HCEC 1CT (cell line): ENCODE measurements at regions not wholly inside any gene's neighbourhood (a gene's known extent, or its start where the extent isn't known, plus 50 kb on each side); places are given as distances from the start of the nearest gene placed in this dataset.
A peak's percentile ranks its signal among the peaks of the same experiment; 100 is the strongest.
"Not testable (repeated sequence)": the region's sequence is repeated elsewhere in the genome, so short reads cannot be mapped to it uniquely, and the experiment has no call there.

Experiments used
- DNase-seq: peaks from one replicate; pipeline ENCODE4 v3.0.0-alpha.2; 2017

DNA sequence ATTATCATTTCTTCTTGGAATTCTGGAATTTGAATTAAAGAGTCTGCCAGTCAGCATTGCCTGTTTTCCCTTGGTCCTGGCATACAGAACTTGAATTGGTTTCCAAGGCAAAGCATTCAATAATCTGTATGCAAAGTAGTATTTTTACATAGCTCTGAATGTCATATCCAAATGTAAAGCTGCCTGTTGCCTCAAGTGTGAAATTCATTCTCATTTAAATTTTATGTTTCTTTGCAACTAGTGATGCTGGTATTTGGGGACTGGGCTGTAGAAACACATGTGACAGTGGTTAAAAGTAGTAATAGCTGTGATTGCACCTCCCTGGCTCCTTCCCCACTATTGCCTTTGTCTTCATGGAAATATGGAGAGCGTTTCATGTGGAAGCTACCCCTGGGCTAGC lies 743.9 kb upstream of the GOLIM4 start:
- DNase-seq, result no peak

DNA sequence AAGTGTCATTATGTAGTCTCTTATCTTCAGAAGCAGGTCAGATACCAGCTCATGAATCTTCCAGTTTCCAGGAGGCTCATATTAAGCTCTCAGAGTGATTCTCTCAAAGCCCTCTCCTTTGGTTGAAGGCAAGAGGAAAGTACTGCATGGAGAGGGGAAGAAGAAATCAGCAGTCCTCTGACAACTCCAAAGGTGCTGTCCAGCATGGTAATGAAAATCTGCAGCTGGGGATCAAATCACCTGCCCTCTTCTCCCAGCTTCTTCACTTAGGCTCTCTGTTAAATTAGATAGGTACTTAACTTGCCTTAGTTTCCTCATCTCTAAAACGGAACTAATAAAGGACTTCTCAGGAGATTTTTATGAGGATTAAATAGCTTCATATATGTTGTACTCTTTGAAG lies 738.8 kb upstream of the GOLIM4 start:
- no peak for DNase-seq

DNA sequence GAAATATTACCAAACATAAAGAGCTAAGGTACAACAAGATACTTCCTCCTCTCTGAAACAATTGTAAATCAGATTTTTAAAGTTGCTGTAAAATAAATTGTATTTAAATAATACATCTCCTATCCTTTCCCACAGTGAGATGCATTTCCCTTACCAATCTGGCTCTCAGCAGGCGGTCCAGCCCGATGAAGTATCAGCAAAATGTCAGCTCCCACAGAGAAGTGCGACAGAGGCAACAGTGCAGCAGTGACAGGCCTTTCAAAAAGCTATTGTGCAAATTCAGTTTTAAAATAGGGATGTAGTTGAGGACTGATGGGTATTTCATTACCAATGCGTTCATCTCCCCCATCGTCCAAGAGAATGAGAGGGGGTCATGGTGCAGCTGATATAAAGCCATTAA lies 733.2 kb upstream of the GOLIM4 start:
- DNase-seq, result no peak

GRCh38 chr3:168828536-168828935 lies 732.8 kb upstream of the GOLIM4 start:
- no peak for DNase-seq

- no peak for DNase-seq
Observed at GRCh38 chr3:168828014-168828413, 732.3 kb upstream of the GOLIM4 start.

DNA sequence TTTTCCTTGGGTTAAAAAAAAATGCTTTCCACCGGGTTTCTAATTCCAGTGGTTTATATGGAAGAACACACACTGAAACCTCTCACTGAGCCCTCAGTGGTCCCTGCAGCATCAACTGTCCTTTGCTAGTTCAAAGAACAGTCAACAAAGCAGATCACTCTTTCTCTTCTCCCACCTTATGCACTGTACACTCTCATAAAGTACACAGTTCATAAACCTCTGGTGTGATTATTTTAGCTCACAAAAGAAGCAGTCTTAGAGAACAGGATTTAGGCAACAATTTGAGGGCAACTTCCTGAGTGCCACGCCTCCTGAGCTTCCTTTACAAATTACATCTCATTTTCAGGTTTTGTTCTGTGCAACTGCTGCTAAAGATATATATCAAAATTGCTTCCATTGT lies 728.4 kb upstream of the GOLIM4 start:
- no peak for DNase-seq

DNA sequence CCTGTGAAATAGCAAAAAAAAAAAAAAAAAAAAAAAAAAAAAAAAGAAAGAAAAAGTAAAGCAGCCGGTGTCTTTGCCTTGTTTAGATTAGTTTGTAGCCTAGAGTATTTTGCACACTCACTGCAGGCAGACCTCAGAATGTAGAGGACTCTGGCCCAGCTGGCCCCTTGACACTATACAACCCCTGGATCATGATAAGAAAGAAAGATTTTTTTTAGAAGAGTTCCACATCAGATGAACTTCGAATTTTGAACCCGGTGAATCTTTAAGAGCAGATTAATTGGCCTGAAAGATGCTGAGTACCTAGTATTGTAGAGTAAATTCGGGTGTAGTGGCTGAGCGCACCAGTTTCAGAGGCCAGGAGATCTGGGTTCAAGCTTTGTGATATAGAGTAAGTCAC lies 727.7 kb upstream of the GOLIM4 start:
- DNase-seq, result no peak

- no peak for DNase-seq
Observed at GRCh38 chr3:168820810-168821415, 725.2 kb upstream of the GOLIM4 start.

DNA sequence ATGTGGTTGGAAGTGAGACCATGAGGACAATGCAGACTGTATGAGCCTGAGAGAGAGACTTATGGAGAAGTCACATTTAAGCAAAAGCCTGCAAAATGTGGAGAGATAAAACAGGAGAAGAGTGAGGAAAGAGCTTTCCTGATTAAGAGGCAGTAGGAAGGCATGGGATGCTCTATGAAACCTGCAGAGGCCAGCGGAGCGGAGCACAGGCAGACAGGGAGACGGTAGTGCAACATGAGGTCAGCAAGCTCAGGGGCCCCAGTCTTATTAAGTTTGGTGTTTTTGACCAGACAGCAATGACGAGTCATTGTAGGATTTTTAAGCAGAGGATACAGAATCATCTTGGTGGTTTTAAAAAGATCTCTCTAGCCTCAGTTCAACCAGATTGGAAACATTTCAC lies 721.5 kb upstream of the GOLIM4 start:
- no peak for DNase-seq

DNA sequence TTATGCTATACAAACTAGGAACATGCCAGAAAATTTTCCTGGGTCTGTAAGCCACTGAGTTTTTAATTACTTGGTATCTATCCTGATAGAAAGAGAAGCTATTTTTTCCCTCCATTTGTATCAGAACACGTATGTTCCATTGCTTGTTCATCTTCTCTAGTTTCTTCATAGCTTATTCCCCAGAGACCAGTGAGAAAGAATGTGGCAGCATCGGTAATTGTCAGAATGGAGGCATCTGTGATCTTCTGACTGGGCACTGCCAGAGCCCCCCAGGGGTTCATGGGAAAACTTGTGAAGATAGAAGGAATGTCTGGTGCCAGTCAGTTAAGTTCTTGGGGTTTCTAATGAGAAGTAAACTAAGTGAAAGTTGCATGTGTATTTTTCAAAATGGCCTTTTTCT lies 720.2 kb upstream of the GOLIM4 start:
- no peak for DNase-seq

- no peak for DNase-seq
Observed at GRCh38 chr3:168813225-168813802, 717.6 kb upstream of the GOLIM4 start.

DNA sequence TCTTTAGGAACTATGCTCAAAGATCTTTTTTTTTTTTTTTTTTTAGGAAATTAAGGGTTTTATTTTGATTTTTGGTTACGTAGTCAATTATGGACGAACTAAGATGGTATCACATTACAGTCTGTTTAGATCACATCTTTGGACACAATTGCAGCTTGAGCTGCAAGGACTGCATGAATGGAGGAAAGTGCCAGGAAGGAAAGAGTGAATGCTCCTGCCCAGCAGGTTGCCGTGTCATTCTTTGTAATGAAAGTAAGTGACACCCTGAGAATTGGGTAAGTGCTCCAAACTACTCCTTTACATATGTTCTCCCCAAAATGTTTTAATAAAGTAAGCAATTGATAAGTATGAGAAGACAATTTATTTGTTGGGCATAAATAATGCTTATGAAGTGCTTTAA lies 716.5 kb upstream of the GOLIM4 start:
- no peak for DNase-seq

- DNase-seq, result no peak
Observed at GRCh38 chr3:168808596-168808995, 712.9 kb upstream of the GOLIM4 start.

DNA sequence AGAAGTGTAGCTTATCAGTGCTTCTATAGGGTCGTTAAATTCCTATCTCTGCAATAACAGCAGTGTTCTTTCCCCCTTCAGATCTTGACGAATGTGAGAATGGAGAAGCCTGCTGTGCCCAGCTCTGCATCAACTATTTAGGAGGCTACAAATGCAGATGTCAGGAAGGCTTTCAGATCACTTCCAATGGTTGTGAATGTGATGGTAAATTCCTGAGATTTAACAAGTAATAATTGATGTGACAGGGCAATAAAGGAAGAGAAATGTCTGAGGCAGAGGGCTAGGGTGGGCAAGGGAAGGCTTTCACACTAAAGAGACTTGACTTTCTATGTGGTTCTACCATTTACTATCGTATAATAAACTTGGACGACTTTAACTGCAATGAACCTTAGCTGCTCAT lies 711.7 kb upstream of the GOLIM4 start:
- DNase-seq, result no peak

DNA sequence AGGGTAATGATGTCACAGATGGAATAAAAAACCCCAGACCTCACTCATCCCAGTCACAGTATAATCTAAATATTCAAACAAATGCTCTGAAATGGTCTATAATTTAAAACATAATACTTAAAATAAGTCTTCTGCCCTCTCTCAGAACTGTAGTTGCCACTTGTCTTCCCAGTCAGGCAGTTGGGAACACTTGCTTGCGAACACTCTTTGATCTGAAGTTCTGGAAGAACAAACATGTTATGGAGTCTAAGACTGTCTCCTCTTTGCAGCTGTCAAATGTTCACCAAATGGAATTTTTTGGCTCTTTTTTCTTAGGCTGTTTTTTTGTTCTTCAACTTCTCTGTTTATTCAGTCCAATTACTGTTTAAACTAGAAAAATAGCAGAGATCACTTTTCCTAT lies 711.1 kb upstream of the GOLIM4 start:
- no peak for DNase-seq

DNA sequence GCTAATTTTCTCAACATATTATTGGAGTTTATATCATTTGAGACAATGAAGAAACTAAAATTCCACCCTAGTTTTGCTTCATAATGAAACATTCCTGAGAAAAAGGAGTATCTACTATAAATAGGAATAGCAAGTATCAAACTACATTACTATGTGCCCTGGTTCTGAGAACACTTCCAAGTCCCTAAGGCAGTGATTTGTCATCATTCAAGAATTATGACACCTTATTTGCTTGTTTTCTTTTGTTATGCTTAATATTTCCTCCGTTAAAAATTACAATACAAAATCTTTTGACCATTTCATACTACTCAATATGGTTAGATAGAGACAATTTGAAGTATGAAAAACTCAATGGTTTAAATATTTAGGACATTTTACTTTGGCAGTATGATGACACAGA lies 707.8 kb upstream of the GOLIM4 start:
- no peak for DNase-seq

DNA sequence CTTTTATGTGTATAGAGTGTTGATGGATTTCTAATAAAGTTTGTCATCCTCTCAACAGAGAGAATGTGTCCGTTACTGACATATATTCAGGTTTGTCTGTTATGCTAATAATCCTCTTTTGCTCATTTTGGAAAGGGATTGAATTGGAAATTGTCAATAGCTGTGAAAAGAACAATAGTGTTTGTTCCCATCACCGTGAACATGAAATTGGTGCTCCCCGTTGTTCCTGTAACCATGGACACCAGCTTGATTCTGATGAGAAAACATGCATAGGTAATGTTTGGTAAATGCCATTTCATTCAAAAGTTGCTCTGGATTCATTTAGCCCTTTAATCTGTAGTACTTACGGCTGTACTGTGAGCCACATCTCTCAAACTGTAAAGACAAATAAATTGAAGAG lies 707.0 kb upstream of the GOLIM4 start:
- DNase-seq, result no peak

DNA sequence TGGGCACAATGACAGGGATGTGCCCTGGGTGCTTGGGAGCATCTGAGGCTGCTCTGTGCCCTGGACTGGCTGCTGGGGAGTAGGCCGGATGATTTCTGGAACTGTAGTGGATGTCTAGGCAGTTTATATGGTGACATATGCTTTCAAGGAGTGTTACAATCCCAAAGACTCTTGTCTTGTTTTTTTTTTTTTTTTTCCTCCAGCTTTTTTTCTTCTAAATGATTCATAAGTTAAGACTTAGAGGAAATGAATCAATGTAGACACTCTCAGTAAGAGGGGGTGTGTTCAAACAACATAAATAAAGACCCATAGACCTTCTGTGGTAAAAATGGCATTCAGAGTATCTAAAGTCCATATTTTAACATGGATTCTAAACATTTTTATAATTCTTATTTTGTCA lies 706.1 kb upstream of the GOLIM4 start:
- peak; percentile 80 for DNase-seq

GRCh38 chr3:168796339-168796738 lies 700.6 kb upstream of the GOLIM4 start:
- no peak for DNase-seq

- no peak for DNase-seq
Observed at GRCh38 chr3:168794427-168794826, 698.7 kb upstream of the GOLIM4 start.

DNA sequence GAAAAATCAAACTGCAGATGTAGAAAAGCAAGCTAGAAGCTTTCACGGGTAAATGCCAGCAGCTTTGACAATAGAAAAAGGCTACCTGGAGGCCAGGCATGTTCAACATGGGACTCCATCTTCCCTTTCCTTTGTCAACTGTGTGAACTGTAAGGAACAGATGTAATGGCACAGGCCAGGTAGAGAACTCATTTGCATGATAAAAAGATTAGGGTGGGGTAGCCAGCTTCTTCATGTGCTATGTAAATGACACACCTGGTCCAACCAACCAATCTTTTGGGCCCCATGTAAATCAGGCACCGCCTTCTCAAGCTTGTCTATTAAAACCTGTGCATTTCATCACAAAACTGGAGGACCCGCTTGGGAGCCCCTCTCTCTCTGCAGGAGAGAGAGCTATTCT lies 686.5 kb upstream of the GOLIM4 start:
- no peak for DNase-seq

GRCh38 chr3:168779970-168780645 lies 684.4 kb upstream of the GOLIM4 start:
- DNase-seq, result not testable (repeated sequence)

DNA sequence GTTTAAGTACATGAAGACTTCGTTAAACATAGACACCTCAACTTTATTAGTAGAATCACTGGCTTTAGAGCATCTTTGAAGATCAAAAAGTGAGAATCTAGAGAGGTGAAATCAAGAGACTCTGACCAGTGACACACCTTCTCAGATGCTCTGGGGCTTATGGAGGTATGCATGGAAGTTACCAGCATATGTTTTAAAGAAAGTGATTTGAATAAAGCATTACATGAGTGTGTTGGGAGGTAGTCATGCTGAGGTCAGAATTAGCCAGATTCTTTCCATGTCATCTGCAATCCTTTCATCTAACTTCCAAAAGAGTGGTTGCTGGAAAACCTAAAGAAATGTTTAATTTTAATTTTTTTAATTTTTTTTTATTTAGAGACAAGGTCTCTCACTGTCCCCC lies 658.0 kb upstream of the GOLIM4 start:
- no peak for DNase-seq

- no peak for DNase-seq
Observed at GRCh38 chr3:168752339-168752738, 656.6 kb upstream of the GOLIM4 start.

GRCh38 chr3:168747697-168748096 lies 652.0 kb upstream of the GOLIM4 start:
- no peak for DNase-seq
